Erythroblast (primary cell): ENCODE measurements at regions not wholly inside any gene's neighbourhood (a gene's known extent, or its start where the extent isn't known, plus 50 kb on each side); places are given as distances from the start of the nearest gene placed in this dataset.
"Not testable (repeated sequence)": the region's sequence is repeated elsewhere in the genome, so short reads cannot be mapped to it uniquely, and the experiment has no call there.

ENCODE experiments used
- GATA1 ChIP-seq: IDR thresholded peaks from 2 replicates; pipeline ENCODE4 v1.6.1; 2011; ENCODE audit warnings: low read depth, mild to moderate bottlenecking, control low read depth, low read length, moderate library complexity
- POLR2A ChIP-seq: IDR thresholded peaks from 2 replicates; pipeline ENCODE4 v1.6.1; 2011; ENCODE audit warnings: mild to moderate bottlenecking, low read length

- not testable (repeated sequence) for TF ChIP-seq POLR2A, GATA1
These were observed 141.6 kb downstream of the TMEM121 start for GRCh38 chr14:105668021-105668420.
